ENCODE measurements at regions not wholly inside any gene's neighbourhood (a gene's known extent, or its start where the extent isn't known, plus 50 kb on each side); places are given as distances from the start of the nearest gene placed in this dataset.

DNA sequence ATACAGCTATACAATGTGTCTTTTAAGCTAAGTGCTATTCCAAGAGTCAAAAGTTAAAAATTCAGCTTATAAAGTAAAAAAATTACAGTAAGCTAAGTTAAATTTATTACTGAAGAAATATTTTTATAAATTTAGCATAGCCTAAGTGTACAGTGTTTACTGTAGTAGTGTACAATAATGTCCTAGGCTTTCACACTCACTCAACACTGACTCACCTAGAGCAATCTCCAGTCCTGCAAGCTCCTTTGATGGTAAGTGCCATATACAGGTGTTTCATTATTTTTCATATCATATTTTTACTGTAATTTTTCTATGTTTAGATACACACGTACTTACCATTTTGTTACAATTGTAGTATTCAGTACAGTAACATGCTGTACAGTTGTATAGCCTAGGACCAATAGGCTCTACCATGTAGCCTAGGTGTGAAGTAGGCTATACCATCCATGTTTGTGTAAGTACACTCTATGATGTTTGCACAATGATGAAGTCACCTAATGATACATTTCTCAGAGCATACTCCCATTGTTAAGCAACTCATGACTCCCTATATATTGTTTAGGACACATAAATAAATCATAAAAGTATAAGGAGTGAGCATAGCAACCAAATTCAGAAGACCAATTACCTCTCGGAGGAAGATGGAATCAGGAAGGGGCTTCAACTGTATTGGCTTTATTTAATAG is 165.1 kb upstream of the SLC30A5 start:
- H3K36me3 ChIP-seq: no peaks in the 10 kb centered on the region
- H3K27ac ChIP-seq: no peak overlapping the region
- H3K27me3 ChIP-seq: no peaks in the 10 kb centered on the region
- ATAC-seq: no peak
- H3K4me1 ChIP-seq: no peaks in the 10 kb centered on the region
- intact Hi-C loops (cut with DNase I): no loop called here
- H3K4me3 ChIP-seq: no peak overlapping the region
- DNase-seq: no peak
- peaks cover 0 to 21% of the 10 kb centered on the region in 2 donors for H3K9me3 ChIP-seq
- TF ChIP-seq, protein P1, sequence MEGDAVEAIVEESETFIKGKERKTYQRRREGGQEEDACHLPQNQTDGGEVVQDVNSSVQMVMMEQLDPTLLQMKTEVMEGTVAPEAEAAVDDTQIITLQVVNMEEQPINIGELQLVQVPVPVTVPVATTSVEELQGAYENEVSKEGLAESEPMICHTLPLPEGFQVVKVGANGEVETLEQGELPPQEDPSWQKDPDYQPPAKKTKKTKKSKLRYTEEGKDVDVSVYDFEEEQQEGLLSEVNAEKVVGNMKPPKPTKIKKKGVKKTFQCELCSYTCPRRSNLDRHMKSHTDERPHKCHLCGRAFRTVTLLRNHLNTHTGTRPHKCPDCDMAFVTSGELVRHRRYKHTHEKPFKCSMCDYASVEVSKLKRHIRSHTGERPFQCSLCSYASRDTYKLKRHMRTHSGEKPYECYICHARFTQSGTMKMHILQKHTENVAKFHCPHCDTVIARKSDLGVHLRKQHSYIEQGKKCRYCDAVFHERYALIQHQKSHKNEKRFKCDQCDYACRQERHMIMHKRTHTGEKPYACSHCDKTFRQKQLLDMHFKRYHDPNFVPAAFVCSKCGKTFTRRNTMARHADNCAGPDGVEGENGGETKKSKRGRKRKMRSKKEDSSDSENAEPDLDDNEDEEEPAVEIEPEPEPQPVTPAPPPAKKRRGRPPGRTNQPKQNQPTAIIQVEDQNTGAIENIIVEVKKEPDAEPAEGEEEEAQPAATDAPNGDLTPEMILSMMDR (IDR thresholded peaks at IDR 0.05): no peak

DNA sequence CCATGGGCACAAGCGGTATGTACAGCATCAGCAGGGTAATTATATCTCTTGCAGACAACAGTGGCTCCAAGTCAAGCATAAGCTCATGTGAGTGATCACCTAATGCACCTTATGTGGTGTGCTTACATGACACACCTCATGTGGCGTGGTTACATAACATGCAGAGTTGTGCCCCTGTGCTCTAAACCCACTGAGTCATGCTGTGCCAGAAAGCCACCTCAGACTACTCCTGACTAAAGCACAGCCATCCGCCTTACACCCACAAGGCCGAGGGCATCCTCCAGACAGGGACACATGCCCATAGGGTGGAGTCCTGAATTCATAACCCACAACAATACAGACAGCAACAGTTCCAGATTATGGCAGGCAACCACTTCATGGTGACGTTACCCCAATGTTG is 163.7 kb upstream of the SLC30A5 start:
- Histone ChIP-seq H3K9me3 (peaks cover 0 to 23% of the 10 kb centered on the region in 2 donors), H3K4me1 (no peaks in the 10 kb centered on the region), H3K27ac (no peak overlapping the region), H3K27me3 (no peaks in the 10 kb centered on the region), H3K4me3 (no peak overlapping the region), H3K36me3 (no peaks in the 10 kb centered on the region)
- intact Hi-C loops (cut with DNase I): no loop called here
- ATAC-seq: no peak
- TF ChIP-seq, protein P1 (IDR thresholded peaks at IDR 0.05): no peak
- DNase-seq: no peak

DNA sequence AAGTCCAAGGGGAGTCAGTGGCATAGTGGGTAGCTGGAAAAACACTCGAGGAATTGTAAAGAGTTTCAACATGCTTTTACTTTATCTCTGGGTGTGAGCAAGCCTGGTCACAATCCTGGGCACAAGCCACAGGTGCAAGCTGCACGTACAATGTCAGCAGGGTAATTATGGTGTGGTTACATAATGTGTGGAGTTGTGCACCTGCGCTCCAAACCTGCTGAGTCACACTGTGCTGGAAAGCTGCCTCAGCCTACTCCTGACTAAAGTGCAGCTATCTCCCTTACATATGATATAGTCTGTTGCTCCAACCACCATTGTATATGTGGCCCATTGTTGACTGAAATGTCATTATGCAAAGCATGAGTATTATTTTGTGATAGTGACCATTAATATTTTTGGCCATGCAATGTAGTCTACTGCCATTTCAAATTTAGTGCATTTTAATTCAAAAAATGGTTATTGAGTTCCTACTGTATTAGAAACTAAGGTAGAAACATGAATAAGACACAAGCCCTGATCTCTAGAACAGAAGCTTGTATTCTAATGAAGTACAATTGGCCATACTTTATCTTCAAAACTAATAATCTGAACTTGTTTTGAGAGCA is 160.9 kb upstream of the SLC30A5 start:
- no peak overlapping the region for H3K4me3 ChIP-seq
- no peaks in the 10 kb centered on the region for H3K27me3 ChIP-seq
- peaks cover 0 to 23% of the 10 kb centered on the region in 2 donors for H3K9me3 ChIP-seq
- intact Hi-C loops (cut with DNase I): no loop called here
- no peak for ATAC-seq
- no peak for DNase-seq
- H3K27ac ChIP-seq: no peak overlapping the region
- H3K4me1 ChIP-seq: no peaks in the 10 kb centered on the region
- TF ChIP-seq, protein P1 (IDR thresholded peaks at IDR 0.05): no peak
- H3K36me3 ChIP-seq: no peaks in the 10 kb centered on the region

DNA sequence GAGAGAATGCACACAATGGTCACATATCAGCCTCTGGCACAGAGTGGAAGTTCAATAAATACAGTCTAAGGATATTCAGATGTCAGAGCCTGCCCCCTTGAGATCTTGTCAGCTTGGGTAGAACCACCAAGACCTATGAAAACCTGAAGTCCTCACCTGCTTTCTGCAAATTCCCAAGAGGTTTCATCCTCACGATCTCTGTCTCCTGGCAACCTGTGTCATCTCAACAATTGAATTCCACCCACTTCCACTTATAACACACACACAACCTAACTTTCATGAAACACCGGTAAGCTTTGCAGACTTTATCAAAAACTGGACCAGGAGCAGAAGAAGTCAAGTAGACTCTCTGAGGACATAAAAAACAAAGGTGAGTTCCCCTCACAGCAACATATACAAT is 151.6 kb upstream of the SLC30A5 start:
- H3K9me3 ChIP-seq: peaks cover 0 to 9% of the 10 kb centered on the region in 2 donors
- H3K4me1 ChIP-seq: no peaks in the 10 kb centered on the region
- DNase-seq (no peak), ATAC-seq (no peak)
- no peak overlapping the region for H3K27ac ChIP-seq
- H3K4me3 ChIP-seq: no peak overlapping the region
- no peaks in the 10 kb centered on the region for H3K27me3 ChIP-seq
- intact Hi-C loops (cut with DNase I): no loop called here
- no peaks in the 10 kb centered on the region for H3K36me3 ChIP-seq
- TF ChIP-seq, protein P1 (IDR thresholded peaks at IDR 0.05): no peak

DNA sequence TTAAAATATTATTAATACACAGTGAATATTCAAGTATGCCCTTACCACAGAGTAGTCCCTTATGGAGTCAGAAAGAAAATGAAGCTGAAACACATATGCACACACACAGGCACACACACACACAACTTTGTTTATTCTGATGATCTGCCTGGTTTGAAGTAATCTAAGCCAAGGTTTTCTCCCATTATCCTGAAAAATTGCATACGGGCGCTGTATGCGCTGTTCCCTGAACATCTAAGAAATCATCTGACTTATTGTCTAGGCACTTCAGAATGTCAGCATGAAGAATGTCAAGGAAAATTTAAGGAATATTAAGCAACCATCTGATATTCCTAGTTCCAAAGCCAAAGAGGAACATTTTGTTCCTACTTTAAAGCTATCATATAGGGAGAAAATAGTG is 147.1 kb upstream of the SLC30A5 start:
- ATAC-seq (no peak), DNase-seq (no peak)
- intact Hi-C loops (cut with DNase I): no loop called here

More for the DNA sequence above, 147.1 kb upstream of the SLC30A5 start:
- peaks cover 0 to 4% of the 10 kb centered on the region in 2 donors for H3K4me1 ChIP-seq
- no peak overlapping the region for H3K4me3 ChIP-seq
- H3K9me3 ChIP-seq: no peaks in the 10 kb centered on the region
- no peaks in the 10 kb centered on the region for H3K36me3 ChIP-seq
- H3K27ac ChIP-seq: no peak overlapping the region
- no peaks in the 10 kb centered on the region for H3K27me3 ChIP-seq
- TF ChIP-seq, protein P1 (IDR thresholded peaks at IDR 0.05): no peak
